HG03575 (cell line): ENCODE measurements at regions not wholly inside any gene's neighbourhood (a gene's known extent, or its start where the extent isn't known, plus 50 kb on each side); places are given as distances from the start of the nearest gene placed in this dataset.
A peak's percentile ranks its signal among the peaks of the same experiment; 100 is the strongest.
"Not testable (repeated sequence)": the region's sequence is repeated elsewhere in the genome, so short reads cannot be mapped to it uniquely, and the experiment has no call there.

ENCODE experiments used
- ATAC-seq: cut with Tn5 transposase; IDR thresholded peaks from one replicate; pipeline ENCODE4 v1.9.1; 2021; ENCODE audit not compliant: unreplicated experiment, insufficient number of reproducible peaks, low FRiP score; ENCODE audit errors: extremely low read depth

DNA sequence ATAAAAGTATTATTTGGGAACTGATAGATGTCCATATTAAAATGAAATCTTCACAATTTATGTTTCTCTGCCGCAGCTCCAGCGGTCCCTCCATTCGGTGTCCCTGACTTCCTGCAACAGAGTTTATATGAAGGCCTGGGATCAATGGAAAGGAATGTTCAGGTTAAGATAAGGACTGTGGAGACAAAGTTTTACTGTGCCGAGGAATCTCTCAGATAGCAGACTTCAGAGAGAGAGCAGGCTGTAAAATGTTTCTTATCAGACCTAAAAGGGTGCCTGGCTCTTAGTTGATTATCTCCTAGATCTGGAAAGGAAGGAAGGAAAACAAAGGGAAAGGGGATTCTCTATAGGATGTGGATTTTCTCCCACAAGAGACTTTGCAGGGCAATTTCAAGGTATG lies 193.7 kb upstream of the PIEZO2 start:
- ATAC-seq, result no peak

DNA sequence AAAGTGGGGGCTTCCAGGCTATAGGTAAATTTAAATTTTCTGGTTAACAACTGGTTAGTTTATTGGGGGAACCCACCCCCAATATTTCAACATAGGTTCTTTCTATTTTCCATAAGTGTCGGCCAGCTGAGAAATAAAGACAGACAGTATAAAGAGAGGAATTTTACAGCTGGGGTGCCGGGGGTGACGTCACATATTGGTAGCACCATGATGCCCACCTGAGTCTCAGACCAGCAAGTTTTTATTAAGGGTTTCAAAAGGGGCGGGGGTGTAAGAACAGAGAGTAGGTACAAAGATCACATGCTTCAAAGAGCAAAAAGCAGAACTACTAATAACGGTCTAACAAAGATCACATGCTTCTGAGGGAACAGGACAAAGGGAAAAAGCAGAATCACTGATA lies 192.7 kb upstream of the PIEZO2 start:
- ATAC-seq, result not testable (repeated sequence)

DNA sequence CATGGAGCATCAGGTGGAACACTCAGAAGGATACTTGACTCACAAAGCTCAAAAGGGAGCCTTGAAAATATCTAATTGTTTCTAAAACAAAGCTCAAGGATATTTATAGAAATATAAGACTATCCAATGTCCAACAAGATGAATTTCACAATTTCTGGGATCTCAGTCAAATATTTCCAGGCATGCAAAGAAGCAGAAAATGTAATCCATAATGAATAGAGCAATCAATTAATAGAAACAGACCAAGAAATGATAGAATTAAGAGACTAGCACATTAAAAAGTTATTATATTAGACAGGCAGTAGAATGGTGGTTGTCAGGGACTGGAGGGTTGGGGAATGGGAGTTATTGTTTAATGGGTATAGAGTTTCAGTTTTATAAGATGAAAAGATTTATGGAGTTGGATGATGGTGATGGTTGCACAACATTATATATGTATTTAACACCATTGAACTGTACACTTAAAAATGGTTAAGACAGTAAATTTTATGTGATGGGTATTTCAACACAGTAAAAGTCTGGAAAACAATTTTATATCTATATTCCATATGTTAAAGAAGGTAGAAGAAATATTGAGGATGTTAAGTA lies 189.9 kb upstream of the PIEZO2 start:
- ATAC-seq, result no peak

DNA sequence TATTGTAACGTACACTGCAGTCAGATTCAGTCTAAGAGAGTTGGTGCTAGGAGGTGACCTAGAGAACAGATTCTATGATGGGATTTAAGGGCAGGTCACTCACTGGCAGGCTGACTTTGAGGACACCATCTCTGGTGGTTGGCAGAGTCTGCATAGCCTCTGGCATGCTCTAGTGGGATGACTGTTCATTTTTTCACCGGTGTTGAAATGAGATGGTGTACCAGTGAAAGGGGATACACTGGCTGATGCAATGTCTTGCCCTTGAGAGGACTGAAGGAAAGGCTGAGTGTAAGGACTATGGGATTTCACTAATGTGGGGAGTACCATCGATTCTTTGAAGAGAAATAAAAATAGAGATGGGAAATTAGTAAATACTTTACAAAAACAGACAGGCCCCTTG lies 186.9 kb upstream of the PIEZO2 start:
- no peak for ATAC-seq

DNA sequence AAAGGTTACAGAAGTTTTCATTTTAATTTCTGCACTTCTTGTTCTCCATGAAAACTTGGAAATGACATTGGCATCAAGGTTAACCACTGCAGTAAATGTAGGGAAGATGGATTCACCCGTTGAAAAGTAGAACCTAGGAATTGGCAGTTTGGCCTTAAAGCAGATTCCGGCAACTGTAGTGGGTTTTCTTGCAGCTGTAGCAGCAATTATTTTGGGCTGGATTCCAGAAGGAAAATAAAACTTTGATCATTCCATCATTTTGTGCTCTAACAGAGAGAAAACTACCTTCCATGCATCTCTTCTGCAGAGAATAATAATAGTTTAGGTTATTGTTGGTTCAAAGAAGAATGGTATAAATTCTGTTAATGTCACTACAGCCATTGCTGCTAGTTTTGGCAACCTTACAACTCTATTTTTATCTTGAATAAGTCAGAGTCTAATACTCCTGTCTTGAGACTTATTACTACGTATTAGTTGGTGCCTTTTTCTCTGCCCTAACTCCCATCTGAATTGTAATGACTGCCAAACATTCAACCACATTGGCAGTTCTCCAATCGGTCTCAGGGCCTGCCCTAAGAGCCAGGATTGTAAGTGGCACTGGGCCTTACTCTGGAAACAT lies 178.1 kb upstream of the PIEZO2 start:
- ATAC-seq, result no peak

DNA sequence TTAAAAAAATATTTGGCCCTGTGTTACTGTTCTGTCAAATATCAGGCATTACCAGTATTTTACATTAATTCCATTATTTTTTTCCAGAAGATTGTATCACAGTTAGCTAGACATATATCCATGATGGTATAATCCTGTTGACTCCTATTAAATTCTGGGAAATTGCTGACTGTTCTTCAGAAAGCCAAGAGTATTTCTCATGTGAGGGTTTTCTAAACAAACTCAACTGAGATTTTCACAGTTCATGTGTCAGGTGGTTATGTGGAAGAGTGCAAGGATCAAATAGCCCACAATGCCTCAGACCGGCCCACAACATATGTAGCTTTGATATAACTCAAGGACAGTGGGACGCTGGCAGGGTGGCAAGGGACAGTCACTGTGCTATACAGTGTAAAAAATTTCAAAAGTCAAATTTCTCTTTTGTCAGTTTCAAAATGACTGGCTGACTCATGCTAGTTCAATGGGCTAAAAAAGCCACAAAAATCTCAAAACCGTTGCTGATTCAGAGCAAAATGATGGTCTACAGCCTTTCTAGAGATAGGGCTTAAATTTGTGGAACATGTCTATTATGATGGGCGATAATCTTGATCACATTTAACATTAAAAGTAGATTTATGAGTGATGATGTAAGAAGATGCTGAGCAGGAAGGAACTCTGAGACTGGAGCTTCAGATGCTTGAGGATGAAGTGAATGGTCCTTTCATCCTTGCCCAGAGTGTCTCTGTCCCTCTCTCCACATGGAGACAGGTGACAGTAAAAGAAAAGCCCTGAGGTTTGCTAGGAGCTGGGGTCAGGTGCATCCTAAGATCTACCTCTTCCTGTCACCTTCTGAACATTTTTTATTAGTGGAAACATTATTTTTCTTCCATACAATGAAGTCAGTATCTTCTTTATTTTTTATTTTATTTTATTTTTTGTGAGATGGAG lies 175.8 kb upstream of the PIEZO2 start:
- peak; percentile 86 for ATAC-seq

DNA sequence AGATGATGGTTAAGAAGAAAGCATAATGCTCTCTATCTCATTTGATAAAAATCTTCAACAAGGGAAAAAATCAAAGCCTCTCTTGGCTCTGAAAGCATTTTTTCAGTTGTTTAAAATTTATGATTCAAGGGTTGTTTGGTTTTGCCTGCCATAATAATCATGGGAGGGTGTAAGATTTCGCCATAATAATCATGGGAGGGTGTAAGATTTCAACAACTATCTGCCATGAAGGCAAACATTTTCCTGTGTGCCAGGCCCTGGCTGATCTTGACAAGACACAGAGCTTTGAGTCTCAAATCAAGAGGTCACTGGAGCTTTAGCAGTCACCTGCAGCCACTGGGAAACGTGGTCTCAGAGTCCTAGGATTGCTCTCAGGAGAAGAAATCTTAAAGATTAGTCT lies 175.1 kb upstream of the PIEZO2 start:
- no peak for ATAC-seq

DNA sequence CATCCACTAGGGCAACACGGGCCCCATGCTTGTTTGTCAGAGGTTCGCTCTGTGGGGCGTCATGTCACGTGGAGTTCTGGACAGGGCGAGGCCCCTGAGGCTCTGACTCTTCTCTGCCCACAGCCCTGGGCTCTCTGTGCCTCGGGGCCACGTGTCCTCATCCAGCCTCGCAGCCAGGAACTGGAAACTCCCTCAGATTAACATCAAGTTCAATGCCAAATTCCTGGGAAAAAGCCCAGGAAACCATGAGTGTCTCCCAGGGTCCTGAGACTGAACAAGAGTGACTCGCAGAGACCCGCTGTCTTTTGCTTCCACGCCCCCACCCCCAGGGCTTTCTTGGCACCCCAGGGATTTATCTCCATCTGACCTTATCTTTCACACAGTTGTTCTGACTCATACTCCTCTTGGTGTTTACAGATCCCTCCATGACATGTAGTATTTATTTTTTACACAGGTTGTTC lies 174.0 kb upstream of the PIEZO2 start:
- ATAC-seq, result no peak

DNA sequence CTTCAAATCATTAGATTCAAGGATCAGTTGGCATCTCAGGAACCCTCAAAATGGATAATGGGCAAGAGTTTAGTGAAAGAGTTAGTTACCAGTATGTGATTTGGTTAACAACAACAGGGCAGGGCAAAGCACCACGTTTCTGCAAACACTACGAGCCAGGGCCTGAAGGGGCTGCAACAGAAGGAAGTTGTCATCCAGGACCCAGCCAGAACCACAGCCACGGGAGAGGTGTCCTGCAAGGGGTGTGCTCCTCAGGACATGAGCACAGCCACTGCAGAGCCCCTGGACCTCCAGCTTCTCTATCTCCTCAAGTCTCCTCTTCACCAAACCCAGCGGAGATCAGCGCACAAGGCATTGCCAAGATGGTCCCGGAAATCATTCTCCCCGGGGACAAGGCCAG lies 173.3 kb upstream of the PIEZO2 start:
- ATAC-seq, result no peak

DNA sequence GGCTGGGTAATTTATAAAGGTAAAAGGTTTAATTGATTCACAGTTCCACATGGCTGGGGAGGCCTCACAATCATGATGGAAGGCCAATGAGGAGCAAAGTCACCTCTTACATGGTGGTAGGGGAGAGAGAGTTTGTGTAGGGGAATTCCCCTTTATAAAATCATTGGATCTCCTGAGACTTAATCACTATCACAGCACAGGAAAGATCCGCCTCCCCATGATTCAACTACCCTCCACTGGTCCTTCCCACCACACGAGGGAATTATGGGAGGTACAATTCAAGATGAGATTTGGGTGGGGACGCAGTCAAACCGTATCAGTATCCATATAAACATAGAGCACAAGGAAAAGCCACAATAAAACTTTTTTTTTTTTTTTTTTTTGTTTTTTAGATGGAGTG lies 172.6 kb upstream of the PIEZO2 start:
- ATAC-seq, result no peak

DNA sequence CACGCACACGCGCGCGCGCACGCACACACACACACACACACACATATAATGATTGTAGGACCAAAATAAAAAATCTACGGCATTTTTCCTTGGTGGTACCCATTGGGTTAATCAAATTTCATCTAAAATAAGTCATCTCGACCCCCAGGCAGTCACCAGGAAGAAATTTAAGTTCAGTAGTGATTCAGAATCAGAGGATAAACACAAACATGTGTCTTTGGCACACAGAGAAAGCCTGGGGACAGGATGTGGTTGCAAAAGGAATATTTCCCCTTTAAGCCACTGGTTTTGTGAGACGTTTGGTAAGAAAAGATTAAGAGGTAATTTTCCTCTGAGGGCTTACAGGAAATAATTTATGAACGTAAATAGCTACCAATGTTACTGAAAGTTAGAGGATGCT lies 171.6 kb upstream of the PIEZO2 start:
- ATAC-seq, result no peak

DNA sequence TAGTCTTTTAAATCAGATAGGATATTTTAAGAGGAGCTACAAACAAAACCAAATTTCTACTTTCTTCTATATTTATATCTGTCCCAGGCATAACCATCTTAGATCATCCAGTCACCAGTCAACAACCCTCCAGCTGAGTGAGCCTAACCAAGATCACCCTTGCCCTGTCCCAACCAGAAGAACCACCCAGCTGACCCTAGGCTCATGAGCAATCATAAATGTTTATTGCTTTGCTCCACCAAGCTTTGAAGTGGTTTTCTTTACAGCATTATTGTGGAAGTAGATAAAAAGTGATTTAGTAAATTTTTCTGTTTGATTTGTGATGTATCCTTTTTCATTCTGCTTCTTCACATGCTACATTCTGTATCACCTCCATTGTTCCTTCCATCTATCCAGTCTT lies 167.2 kb upstream of the PIEZO2 start:
- no peak for ATAC-seq

DNA sequence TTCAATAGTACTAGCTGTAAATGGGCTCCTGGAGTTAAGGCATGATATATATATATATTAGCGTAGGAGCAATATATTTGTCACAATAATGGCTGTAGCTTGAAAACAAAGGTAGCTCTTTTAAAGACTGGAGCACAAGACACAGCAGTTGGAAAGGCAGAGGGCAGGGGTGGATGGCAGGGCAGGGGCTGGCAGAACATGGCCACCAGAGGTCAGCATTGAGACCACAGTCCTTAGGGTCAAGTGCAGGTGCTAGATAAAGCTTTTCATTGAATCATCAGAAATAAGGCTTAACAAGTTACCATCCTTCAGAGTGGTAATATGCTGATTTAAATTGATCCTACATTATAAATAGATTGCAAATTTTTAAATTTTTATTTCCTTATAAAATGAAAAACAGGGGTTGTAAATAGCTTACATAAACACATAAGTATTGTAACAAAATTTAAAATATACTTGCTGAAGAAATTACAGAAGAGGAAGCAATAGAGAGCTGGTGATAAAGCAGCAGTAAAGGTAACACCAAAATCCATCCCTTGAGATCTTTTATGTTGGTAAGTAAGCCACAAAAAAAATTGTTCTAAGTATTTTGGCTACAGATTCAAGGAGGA lies 161.2 kb upstream of the PIEZO2 start:
- ATAC-seq, result no peak

DNA sequence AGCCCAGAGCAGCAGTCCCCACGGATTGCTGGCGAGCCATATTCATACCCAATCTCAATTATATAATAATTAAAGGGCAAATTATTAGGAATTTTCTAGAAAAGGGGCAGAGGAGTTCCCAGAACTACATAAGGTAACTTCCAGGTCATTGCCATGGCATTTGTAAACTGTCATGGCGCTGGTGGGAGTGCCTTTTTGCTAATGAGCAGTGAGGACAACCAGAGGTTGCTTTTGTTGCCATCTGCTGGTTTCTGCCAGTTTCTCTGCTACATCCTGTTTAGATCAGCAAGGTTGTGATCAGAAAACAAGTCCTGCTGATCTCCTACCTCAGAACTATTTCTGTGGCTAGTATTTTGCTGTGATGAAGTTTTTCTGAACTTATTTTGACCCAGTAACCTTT lies 159.8 kb upstream of the PIEZO2 start:
- ATAC-seq, result no peak

DNA sequence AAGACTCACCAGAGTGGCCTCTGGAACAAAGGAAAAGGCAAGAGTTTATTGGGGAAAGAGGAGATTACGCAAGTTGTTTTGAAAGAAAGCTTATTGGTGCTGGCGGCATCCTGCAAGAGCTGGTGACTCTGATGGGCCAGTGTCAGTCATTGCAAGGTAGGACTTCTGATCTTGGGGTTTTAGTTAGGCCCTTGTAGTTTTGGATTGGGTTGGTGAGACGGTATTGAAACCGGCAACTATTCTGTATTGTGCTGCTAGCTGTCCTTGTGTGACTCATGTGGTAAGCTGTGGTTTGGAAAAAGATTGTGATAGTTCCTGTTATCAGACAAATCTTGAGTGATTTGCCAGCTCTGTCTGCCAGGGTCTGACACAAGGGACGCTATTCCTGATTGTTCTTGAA lies 159.1 kb upstream of the PIEZO2 start:
- ATAC-seq, result no peak

DNA sequence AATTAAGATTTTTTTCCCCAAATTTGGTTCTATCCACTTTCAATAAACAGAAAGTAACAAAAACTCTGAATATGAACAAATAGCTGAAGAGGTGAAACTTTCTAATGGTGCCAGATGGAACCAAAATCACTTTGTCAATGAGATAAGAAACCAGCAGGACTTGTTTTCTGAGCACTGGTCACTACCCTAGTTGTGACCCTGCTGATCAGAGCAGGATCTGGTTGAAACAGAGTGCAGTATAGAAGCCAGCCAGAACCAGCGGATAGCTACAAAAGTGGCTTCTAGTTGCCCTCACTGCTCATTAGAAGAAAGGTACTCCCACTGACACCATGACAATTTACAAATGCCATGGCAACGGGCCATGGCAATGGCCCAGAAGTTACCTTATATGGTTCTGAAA lies 158.3 kb upstream of the PIEZO2 start:
- no peak for ATAC-seq

DNA sequence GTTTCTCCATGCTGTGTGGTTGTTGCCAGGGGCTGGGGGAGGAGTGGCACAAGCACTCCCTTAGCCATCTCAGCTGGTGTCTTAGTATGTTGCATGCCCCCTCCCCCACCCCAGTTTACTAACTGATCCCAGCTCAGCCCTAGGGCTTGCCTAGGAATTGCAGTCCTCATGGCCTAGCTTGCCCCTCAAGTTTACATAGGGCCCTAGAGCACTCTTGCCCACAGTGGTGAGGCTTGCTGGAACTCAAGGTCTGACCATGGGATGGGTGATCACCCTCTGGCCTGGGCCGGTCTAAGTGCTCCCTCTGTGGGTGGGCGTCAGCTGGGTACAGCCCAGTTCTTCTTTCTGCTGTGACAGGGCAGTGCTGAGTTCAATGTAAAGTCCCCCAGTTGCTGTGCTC lies 156.1 kb upstream of the PIEZO2 start:
- ATAC-seq, result no peak

DNA sequence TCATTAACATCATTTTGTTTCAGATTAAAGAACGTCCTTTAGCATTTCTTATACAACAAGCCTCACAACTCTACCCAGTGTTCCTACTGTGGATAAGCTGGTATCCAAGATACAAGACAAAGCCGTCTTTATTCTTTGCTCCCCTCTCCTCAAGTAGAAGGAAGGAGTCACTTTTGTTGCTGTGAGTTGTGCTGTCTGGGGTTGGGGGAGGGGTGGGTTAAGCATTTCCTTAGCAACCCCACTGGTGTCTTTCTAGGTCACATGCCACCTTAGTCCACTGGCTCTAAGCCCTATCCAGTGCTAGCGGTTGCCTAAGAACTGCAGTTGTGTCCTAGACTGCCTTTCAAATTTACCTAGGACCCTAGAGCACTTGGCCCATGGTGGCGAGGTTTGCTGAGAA lies 155.6 kb upstream of the PIEZO2 start:
- no peak for ATAC-seq

DNA sequence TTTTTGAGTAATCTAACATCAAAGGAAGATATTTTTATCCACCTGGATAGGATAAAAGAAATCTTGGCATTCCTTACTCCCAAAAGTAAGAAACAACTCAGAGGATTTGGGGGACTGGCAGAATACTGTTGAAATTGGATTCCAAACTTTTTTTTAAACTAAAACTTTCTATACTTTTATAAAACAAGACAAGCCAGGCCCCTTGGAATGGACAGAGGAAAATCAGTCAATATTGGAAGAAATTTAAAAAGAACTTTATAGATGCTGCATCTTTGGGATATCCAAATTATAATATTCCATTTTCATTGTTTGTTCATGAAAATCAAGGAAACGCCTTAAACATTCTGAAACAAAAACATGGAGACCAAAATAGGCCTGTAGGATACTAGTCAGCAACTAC lies 147.6 kb upstream of the PIEZO2 start:
- no peak for ATAC-seq

DNA sequence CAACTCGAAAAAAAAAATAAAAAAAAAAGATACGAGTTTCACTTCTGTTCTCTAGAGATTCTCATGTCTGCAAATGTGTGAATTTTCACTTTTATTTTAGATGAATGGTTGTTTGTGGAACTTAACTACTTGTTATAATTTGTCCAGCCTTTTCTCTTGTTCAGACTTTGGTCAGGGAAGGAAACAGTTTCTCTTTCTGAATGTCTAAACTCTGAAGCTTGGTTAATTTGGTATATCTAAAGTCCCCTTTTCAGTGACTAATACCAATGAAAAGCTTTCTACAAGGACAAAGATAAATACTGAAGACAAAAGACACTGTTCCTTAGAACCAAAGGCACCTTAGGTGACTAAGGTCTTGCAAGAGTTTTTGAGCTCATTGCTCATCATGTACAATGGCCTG lies 144.4 kb upstream of the PIEZO2 start:
- no peak for ATAC-seq
